Left hindlimb (tissue), 1 donor: ENCODE measurements at regions not wholly inside any gene's neighbourhood (a gene's known extent, or its start where the extent isn't known, plus 50 kb on each side); places are given as distances from the start of the nearest gene placed in this dataset.

Source experiments
- DNase-seq: peaks from one replicate; pipeline ENCODE4 v3.0.0-alpha.2; 2018

GRCh38 chr9:88033359-88033702 lies 59.0 kb upstream of the CDK20 start:
- DNase-seq: no peak

GRCh38 chr9:88028338-88028737 lies 54.0 kb upstream of the CDK20 start:
- DNase-seq: no peak

- no peak for DNase-seq
These were observed 51.8 kb upstream of the CDK20 start for GRCh38 chr9:88026118-88026479.

GRCh38 chr9:88025411-88026117 lies 51.2 kb upstream of the CDK20 start:
- DNase-seq: no peak

- no peak for DNase-seq
These were observed 50.6 kb upstream of the CDK20 start for GRCh38 chr9:88024896-88025295.
